ENCODE measurements at regions not wholly inside any gene's neighbourhood (a gene's known extent, or its start where the extent isn't known, plus 50 kb on each side); places are given as distances from the start of the nearest gene placed in this dataset.
"Not testable (repeated sequence)": the region's sequence is repeated elsewhere in the genome, so short reads cannot be mapped to it uniquely, and the experiment has no call there.

DNA sequence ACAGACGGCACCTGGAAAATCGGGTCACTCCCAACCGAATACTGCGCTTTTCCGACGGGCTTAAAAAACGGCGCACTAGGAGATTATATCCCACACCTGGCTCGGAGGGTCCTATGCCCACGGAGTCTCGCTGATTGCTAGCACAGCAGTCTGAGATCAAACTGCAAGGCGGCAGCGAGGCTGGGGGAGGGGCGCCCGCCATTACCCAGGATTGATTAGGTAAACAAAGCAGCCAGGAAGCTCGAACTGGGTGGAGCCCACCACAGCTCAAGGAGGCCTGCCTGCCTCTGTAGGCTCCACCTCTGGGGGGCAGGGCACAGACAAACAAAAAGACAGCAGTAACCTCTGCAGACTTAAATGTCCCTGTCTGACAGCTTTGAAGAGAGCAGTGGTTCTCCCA is 64.5 kb downstream of the SLC30A10 start:
- intact Hi-C loops (cut with DNase I; ENCODE audit: low total_unique reads); DNase-seq (ENCODE audit: low spot score in 2 of 2); H3K4me3 ChIP-seq (ENCODE audit: low read depth, poor library complexity, severe bottlenecking): not testable (repeated sequence)
- 86 to 95% methylated on average over 15 to 16 of the region's 16 CpGs for WGBS, 2 donors

DNA sequence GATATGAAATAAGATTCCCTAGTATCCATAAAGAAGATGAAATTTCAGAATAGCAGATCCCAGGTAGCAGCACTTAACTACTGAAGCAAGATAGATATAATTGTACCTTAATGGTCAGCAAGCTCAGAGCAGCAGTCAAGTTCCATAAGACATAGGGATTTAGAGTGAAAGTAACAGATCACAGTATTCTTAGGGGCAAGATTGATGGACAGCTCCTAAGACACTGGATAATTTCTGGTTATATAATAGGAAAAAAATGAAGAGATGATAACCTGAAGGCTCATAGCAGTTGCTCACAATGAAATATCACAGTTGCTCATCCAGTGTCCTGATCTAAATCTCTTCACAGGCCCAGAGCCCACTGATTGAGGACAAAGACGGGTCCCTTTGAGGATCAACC is 66.0 kb downstream of the SLC30A10 start:
- no peak for DNase-seq (ENCODE audit: low spot score in 2 of 2)
- WGBS, 2 donors, result 0 to 32% methylated on average over 1 of the region's 1 CpG
- TF ChIP-seq POLR2A (IDR thresholded peaks at IDR 0.05) (no peak), CTCF (IDR thresholded peaks at IDR 0.05) (no peak)
- intact Hi-C loops (cut with DNase I; ENCODE audit: low total_unique reads), result no loop called here
- H3K4me3 ChIP-seq (ENCODE audit: low read depth, poor library complexity, severe bottlenecking), result no peak overlapping the region

GRCh38 chr1:219858980-219859379 is 69.4 kb downstream of the SLC30A10 start:
- intact Hi-C loops (cut with DNase I; ENCODE audit: low total_unique reads), result no loop called here
- TF ChIP-seq POLR2A (IDR thresholded peaks at IDR 0.05), result no peak
- TF ChIP-seq CTCF (IDR thresholded peaks at IDR 0.05), result no peak
- 39 to 41% methylated on average over 3 of the region's 3 CpGs for WGBS, 2 donors

DNA sequence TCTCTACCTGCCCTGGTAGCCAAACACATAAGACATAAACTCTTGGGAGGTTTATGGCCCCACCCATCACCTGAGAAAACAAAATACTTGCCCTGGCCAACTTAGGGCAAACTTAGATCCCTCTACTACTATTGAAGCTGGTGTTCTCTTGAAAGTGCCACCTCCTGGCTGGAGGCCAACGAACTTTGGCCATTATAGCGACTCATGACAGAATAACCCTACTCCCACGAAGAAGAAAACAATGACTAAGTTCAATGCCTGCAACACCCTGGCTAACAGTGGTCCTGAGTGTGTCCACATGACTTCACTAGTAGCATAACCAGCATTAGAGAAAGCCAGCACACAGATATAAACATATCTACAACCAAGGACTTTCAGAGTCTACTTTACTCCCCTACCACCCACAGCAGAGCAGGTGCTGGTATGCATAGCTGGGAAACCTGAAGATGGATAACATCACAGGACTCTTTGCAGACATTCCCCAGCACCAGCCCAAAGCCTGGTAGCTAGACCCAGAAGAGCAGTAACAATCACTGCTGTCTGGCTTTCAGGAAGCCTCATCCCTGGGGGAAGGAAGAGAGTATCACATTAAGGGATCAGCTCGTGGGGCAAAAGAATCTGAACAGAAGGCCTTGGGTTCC is 81.0 kb downstream of the SLC30A10 start:
- H3K4me3 ChIP-seq (ENCODE audit: low read depth, poor library complexity, severe bottlenecking), result no peak overlapping the region
- 71 to 78% methylated on average over 4 of the region's 4 CpGs for WGBS, 2 donors
- no peak for TF ChIP-seq CTCF (IDR thresholded peaks at IDR 0.05)
- no peak for TF ChIP-seq POLR2A (IDR thresholded peaks at IDR 0.05)
- intact Hi-C loops (cut with DNase I; ENCODE audit: low total_unique reads), result no loop called here
- no peak for DNase-seq (ENCODE audit: low spot score in 2 of 2)

More at GRCh38 chr1:219858980-219859379, 69.4 kb downstream of the SLC30A10 start:
- no peak for DNase-seq (ENCODE audit: low spot score in 2 of 2)
- no peak overlapping the region for H3K4me3 ChIP-seq (ENCODE audit: low read depth, poor library complexity, severe bottlenecking)

DNA sequence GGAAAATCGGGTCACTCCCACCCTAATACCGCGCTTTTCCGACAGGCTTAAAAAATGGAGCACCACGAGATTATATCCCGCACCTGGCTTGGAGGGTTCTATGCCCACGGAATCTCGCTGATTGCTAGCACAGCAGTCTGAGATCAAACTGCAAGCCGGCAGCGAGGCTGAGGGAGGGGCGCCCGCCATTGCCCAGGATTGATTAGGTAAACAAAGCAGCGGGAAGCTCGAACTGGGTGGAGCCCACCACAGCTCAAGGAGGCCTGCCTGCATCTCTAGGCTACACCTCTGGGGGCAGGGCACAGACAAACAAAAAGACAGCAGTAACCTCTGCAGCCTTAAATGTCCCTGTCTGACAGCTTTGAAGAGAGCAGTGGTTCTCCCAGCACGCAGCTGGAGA is 88.8 kb downstream of the SLC30A10 start:
- intact Hi-C loops (cut with DNase I; ENCODE audit: low total_unique reads); DNase-seq (ENCODE audit: low spot score in 2 of 2); H3K4me3 ChIP-seq (ENCODE audit: low read depth, poor library complexity, severe bottlenecking): not testable (repeated sequence)
- WGBS, 2 donors, result 68 to 72% methylated on average over 15 of the region's 15 CpGs

- WGBS, 2 donors, result 61 to 78% methylated on average over 2 of the region's 2 CpGs
- DNase-seq (ENCODE audit: low spot score in 2 of 2), result no peak
- no peak for TF ChIP-seq POLR2A (IDR thresholded peaks at IDR 0.05)
- TF ChIP-seq CTCF (IDR thresholded peaks at IDR 0.05), result no peak
- intact Hi-C loops (cut with DNase I; ENCODE audit: low total_unique reads), result no loop called here
- no peak overlapping the region for H3K4me3 ChIP-seq (ENCODE audit: low read depth, poor library complexity, severe bottlenecking)
Observed at GRCh38 chr1:219837994-219838294, 90.4 kb downstream of the SLC30A10 start.

DNA sequence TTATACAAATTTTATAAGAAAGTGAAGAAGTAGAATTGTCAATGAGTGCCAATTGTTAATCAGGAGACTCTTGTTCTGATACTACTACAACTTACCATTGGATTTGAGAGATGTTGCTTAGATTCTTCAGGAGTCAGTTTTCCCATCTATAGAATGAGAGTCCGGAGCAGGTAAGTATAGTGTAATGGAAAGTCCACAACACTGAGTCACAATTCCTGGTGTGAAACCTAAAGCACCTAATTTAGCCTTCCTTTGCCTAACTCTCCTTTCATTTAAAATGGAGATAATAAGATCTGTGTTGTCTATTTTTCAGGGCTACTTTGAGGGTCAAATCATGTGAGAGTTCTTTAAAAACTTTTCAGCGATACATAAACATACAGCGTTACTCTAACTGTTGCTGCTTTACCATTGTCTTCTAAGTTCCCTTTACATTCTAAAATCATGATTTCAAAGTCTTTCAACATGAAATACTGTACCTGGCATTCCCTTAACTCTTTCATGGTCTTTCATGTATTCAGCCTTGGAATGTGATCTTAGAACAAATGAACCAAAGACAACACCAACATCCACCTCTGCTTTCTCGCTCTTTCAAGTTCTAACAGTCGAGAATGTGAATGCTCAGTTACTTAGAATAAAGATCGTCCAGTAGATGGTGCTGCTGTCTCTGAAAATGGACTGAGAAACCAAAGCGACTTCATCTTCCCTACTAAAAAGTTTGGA is 90.9 kb downstream of the SLC30A10 start:
- WGBS, 2 donors, result 43% methylated on average over 7 of the region's 7 CpGs
- DNase-seq (ENCODE audit: low spot score in 2 of 2), result no peak
- H3K4me3 ChIP-seq (ENCODE audit: low read depth, poor library complexity, severe bottlenecking), result no peak overlapping the region
- intact Hi-C loops (cut with DNase I; ENCODE audit: low total_unique reads), result no loop called here
- TF ChIP-seq POLR2A (IDR thresholded peaks at IDR 0.05) (no peak), CTCF (IDR thresholded peaks at IDR 0.05) (no peak)

All from lower leg skin (tissue), 4 donors.